HepG2 (cell line): ENCODE measurements at regions not wholly inside any gene's neighbourhood (a gene's known extent, or its start where the extent isn't known, plus 50 kb on each side); places are given as distances from the start of the nearest gene placed in this dataset.

Source experiments
- ATAC-seq: fragments of 200-7000 bp; cut with Tn5 transposase; 3 replicates; pipeline ENCODE4 v1.9.1; 2020; ENCODE audit warnings: mild to moderate bottlenecking, moderate library complexity
- BruUV-seq: library from RNA; stranded (reverse); fragments of 400-500 nt; replicated peaks from 2 replicates; lab custom pipeline; 2021; lab: Mats Ljungman, UMichigan
- CTCF ChIA-PET: fragments of 300-600 bp; formaldehyde crosslinking; extraction: SDS; loops from one replicate; lab custom pipeline; 2021; ENCODE audit warnings: low total read pairs, inconsistent platforms, low intra/inter-chr PET ratio; lab: Yijun Ruan, JAX
- POLR2A ChIA-PET: fragments of 350-600 bp; sonication (Branson Sonifier 250); formaldehyde crosslinking; loops from one replicate; lab custom pipeline; 2020; ENCODE audit warnings: antibody characterized with exemption, inconsistent platforms; lab: Yijun Ruan, JAX
- DNase-seq: peaks from one replicate; pipeline ENCODE4 v3.0.0-alpha.2; 2015; ENCODE audit warnings: low spot score
- FAIRE-seq: peaks from 3 replicates; lab custom pipeline; 2011; peaks lifted over from hg19 to GRCh38; lab: Jason Lieb, UNC
- H2AFZ ChIP-seq: one replicate; pipeline ENCODE4 v1.6.1; 2011; ENCODE audit warnings: low read length, inconsistent platforms
- H3K27ac ChIP-seq: fragments of 300-600 bp; 3 replicates; pipeline ENCODE4 v1.8.0; 2011; ENCODE audit warnings: mixed run types, mild to moderate bottlenecking, mixed read lengths, low read length, inconsistent platforms; ENCODE audit not compliant: insufficient read depth; ENCODE audit errors: extremely low read length
- H3K27me3 ChIP-seq, 2 experiments: fragments of 200-600 bp in 1 of 2; 2 replicates in 1 of 2; 3 replicates in 1 of 2; pipeline versions ENCODE4 v1.6.0 to v1.8.0; 2011; ENCODE audit warnings: low read length in 2 of 2, mild to moderate bottlenecking in 2 of 2, moderate library complexity in 2 of 2, inconsistent platforms in 1 of 2; ENCODE audit not compliant: insufficient read depth in 2 of 2, control insufficient read depth in 1 of 2
- H3K36me3 ChIP-seq, 2 experiments: fragments of 200-600 bp in 1 of 2; replicated peaks in 1 of 2; 2 replicates in 1 of 2; 3 replicates in 1 of 2; pipeline versions ENCODE4 v1.5.1 to v1.8.0; 2011; ENCODE audit warnings: low read length in 2 of 2, inconsistent platforms in 1 of 2; ENCODE audit not compliant: insufficient read depth in 2 of 2, control insufficient read depth in 1 of 2
- H3K4me1 ChIP-seq: 2 replicates; pipeline ENCODE4 v1.5.1; 2012; ENCODE audit warnings: low read length, inconsistent platforms; ENCODE audit not compliant: insufficient read depth
- H3K4me2 ChIP-seq: 2 replicates; pipeline ENCODE4 v1.6.0; 2011; ENCODE audit warnings: low read depth, low read length, inconsistent platforms
- H3K4me3 ChIP-seq, 3 experiments: fragments of 200-600 bp in 1 of 3; sonication (generic), shearing (Covaris generic) in 1 of 3; replicated peaks in 1 of 3; 2 replicates each; pipeline ENCODE4 v1.5.1; 2011 to 2016; ENCODE audit warnings: low read length in 3 of 3, inconsistent platforms in 2 of 3, low read depth in 2 of 3, mild to moderate bottlenecking in 2 of 3, control low read depth in 1 of 3, mixed read lengths in 1 of 3; ENCODE audit not compliant: insufficient read depth in 1 of 3
- H3K79me2 ChIP-seq: one replicate; pipeline ENCODE4 v1.6.1; 2011; ENCODE audit warnings: low read length, inconsistent platforms; ENCODE audit not compliant: insufficient read depth
- H3K9ac ChIP-seq: 2 replicates; pipeline ENCODE4 v1.6.0; 2011; ENCODE audit warnings: mild to moderate bottlenecking, low read depth, low read length, inconsistent platforms; ENCODE audit not compliant: insufficient read depth
- H3K9me3 ChIP-seq: 2 replicates; pipeline ENCODE4 v1.5.1; 2012; ENCODE audit warnings: mild to moderate bottlenecking, low read length
- H4K20me1 ChIP-seq: 2 replicates; pipeline ENCODE4 v1.6.0; 2011; ENCODE audit warnings: inconsistent platforms, mild to moderate bottlenecking, low read length, moderate library complexity; ENCODE audit not compliant: insufficient read depth
- JDP2 ChIP-seq: sonication (generic); formaldehyde crosslinking; IDR thresholded peaks from 2 replicates; pipeline ENCODE4 v1.8.1; 2022; ENCODE audit warnings: missing genetic modification reagents, borderline replicate concordance
- MBD4 ChIP-seq: IDR thresholded peaks from 2 replicates; pipeline ENCODE4 v1.6.1; 2012; ENCODE audit warnings: low read length, inconsistent platforms, borderline replicate concordance
- SP5 ChIP-seq: IDR thresholded peaks from 2 replicates; pipeline ENCODE4 v1.6.1; 2016; ENCODE audit warnings: low read depth, borderline replicate concordance
- ZFP36 ChIP-seq: fragments of 150-350 bp; IDR thresholded peaks from 2 replicates; pipeline ENCODE4 v1.6.1; 2018; ENCODE audit warnings: borderline replicate concordance, low read length, low read depth; ENCODE audit not compliant: partially characterized antibody
- WGBS: methylation state at CpG from one replicate; pipeline ENCODE4 v1.1.6; 2017; ENCODE audit warnings: low lambda C conversion rate; 5-methylcytosine and 5-hydroxymethylcytosine counted together
- in situ Hi-C: cut with HindIII; loops from 2 replicates; pipeline ENCODE4 v1.10.0; 2017; ENCODE audit warnings: low pct_unique_long_range_greater_than_20kb; ENCODE audit not compliant: extremely low pct_ligation_motif_present
- intact Hi-C: fragments of 100-400 bp; cut with micrococcal nuclease; formaldehyde crosslinking; loops from one replicate; pipeline ENCODE4 v1.10.0; 2022; ENCODE audit not compliant: unreplicated experiment
- TF ChIP-seq, protein P1 (sequence below): sonication (generic); formaldehyde crosslinking; IDR thresholded peaks from 2 replicates; pipeline ENCODE4 v1.8.0; 2022; ENCODE audit warnings: missing genetic modification reagents, mild to moderate bottlenecking, inconsistent platforms, borderline replicate concordance

DNA sequence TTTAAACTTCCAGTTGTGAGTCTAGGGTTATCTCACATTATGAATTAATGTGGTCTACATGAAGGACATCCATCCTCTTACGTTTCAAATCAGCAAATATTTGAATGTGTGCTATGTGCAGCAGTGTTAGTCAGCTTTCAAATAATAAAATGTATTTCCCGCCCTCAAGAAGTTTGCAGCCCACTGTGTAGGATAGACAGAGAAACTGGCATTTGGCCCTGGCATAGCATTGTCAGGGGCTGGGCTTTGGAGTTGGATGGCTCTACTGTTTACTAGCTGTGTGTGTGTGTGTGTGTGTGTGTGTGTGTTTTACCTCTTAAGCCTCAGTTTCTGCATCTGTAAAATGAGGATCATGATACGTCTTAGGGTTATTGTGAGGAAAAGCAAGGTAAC lies 400.5 kb upstream of the C2CD4B start:
- H3K4me3 ChIP-seq: no peak overlapping the region
- H3K27ac ChIP-seq: no peak overlapping the region
- in situ Hi-C loops (no loop called here), intact Hi-C loops (no loop called here)
- H3K4me2 ChIP-seq: no peak overlapping the region
- H4K20me1 ChIP-seq: peaks cover 23% of the 10 kb centered on the region
- no peaks in the 10 kb centered on the region for H3K79me2 ChIP-seq
- no peaks in the 10 kb centered on the region for H3K36me3 ChIP-seq
- ChIA-PET POLR2A (no interaction called here), CTCF (no interaction called here)
- H3K9me3 ChIP-seq: no peaks in the 10 kb centered on the region
- ATAC-seq (no peak), DNase-seq (no peak), FAIRE-seq (no peak)
- H3K27me3 ChIP-seq: peaks cover 3 to 17% of the 10 kb centered on the region in 2 experiments; a peak in 3 of 5 replicates
- no TSS peak for BruUV-seq
- H2AFZ ChIP-seq: no peak overlapping the region
- WGBS: 63% methylated on average over 3 of the region's 3 CpGs
- no peak for TF ChIP-seq ZFP36
- TF ChIP-seq, protein P1, sequence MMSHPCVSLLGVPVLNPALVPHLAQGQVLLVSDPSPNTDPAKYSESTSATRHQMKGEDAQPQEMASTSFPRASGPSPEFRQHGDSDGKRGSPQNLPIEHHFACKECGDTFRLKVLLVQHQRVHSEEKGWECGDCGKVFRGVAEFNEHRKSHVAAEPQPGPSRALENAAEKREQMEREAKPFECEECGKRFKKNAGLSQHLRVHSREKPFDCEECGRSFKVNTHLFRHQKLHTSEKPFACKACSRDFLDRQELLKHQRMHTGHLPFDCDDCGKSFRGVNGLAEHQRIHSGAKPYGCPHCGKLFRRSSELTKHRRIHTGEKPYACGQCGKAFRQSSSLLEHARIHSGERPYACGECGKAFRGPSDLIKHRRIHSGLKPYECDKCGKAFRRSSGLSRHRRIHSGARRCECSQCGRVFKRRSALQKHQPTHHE (CRISPR knock-in tag): no peak
- no peak for TF ChIP-seq MBD4
- TF ChIP-seq, all 625 proteins: peak for 0
- peaks cover 19% of the 10 kb centered on the region for H3K4me1 ChIP-seq
- H3K9ac ChIP-seq: no peak overlapping the region

DNA sequence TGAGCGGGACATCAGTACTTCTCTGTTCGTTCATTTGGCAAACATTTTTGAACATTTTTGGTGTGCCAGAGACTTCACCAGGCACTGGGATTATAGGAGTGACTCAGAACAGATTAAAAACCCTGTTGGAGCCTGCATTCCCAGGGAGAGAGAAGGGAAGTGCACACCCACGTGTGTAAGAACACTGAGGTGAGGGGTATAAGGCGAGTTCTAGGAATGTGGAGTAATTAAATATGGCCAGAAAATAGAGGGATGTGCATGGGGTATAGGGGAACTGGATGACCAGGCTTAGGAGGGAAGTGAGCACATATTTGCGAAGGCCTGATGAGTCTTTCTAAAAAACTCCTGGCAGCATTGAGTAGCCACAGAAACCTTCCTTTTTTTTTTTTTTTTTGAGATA lies 401.2 kb upstream of the C2CD4B start:
- intact Hi-C loops: no loop called here
- ChIA-PET CTCF (no interaction called here), POLR2A (no interaction called here)
- Histone ChIP-seq H3K36me3 (no peaks in the 10 kb centered on the region), H3K4me1 (peaks cover 24% of the 10 kb centered on the region), H3K4me2 (no peak overlapping the region), H3K9ac (no peak overlapping the region), H3K79me2 (no peaks in the 10 kb centered on the region), H3K27me3 (peaks cover 3 to 17% of the 10 kb centered on the region in 2 experiments; a peak in 3 of 5 replicates), H2AFZ (no peak overlapping the region), H3K9me3 (no peaks in the 10 kb centered on the region), H3K27ac (no peak overlapping the region), H4K20me1 (peaks cover 29% of the 10 kb centered on the region), H3K4me3 (no peak overlapping the region)
- FAIRE-seq (no peak), ATAC-seq (no peak), DNase-seq (no peak)
- WGBS: 76% methylated on average over 5 of the region's 5 CpGs
- TF ChIP-seq SP5 (CRISPR knock-in tag): no peak
- no peak for TF ChIP-seq JDP2 (CRISPR knock-in tag)
- BruUV-seq: no TSS peak
- in situ Hi-C loops: no loop called here
